ENCODE measurements at regions not wholly inside any gene's neighbourhood (a gene's known extent, or its start where the extent isn't known, plus 50 kb on each side); places are given as distances from the start of the nearest gene placed in this dataset.

DNA sequence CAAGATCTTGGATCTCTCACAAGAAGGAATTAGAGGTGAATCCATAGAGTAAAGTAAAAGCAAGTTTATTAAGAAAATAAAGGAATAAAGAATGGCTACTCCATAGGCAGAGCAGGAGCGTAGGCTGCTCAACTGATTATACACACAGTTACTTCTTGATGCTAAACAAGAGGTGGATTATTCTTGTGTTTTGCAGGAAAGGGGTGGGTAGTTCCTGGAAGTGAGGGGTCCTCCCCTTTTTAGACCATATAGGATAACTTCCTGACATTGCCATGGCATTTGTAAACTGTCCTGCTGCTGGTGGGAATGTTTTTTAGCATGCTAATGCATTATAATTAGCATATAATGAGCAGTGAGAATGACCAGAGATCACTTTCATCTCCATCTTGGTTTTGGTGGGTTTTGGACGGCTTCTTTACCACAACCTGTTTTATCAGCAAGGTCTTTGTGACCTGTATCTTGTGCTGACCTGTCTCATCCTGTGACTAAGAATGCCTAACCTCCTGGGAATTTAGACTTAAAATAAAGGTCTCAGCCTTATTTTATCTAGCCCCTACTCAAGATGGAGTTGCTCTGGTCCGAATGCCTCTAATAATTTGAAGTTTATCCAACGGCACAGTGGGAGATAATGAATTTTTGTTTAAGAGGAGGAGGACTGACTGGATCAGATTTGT lies 165.7 kb upstream of the DMRT1 start:
- DNase-seq = no peak

DNA sequence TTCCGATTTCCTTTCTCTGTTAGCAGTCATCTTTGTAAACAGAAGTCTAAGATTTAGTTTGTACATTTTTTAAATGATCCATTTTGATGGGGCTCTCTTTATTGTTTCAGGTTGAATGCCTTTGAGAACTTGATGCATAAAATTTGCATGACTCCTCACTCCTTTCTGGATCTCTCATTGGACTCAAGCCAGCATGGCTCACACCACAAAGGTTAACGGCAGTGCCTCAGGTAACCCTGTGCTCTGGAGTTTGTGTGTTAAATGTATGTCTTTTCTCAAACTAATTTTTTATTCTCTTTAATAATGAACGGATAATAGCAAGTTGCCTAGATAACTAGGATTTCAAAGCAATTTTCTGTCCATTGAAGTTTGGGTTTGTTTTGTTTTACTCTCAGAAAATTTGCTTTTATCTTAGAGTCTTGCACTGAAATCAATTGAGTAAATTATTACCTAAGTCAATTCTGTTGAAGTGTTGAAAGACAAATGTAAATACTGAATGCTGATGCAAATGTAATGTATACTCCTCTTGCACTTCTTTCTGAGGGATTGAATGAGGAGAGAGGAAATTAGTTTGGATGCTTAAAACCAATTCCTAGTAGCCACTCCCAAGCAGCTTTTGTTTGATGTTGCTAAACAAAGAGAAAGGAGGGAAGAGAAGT lies 164.6 kb upstream of the DMRT1 start:
- no peak for DNase-seq

DNA sequence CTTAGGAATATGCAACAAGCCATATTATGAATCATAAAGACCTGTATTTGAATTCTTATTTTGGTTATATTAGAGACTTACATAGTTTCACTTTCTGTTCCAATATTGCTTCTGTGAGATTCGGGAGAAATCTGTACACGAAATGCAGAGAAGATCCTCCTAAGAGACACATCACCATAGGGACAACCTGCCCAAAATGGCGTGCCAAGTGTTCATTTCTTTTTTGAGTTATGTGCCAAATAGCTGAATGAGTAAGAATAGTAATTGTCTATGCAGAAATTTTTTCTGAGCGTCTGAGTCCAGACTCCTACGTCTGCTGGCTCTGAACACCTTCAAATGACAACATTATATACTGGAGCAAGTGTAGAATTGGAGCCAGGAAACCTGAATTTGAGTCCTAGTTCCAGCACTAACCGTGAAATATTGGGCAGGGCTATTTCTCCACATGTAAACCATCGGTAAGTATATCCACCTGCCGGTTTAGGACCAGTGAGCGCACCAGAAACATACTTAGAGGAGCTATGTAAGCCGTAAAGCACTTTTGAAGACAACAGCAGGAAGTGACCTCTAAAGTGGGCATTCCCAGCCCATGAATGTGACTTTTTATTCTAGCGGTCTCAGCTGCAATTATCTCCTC lies 163.9 kb upstream of the DMRT1 start:
- no peak for DNase-seq

DNA sequence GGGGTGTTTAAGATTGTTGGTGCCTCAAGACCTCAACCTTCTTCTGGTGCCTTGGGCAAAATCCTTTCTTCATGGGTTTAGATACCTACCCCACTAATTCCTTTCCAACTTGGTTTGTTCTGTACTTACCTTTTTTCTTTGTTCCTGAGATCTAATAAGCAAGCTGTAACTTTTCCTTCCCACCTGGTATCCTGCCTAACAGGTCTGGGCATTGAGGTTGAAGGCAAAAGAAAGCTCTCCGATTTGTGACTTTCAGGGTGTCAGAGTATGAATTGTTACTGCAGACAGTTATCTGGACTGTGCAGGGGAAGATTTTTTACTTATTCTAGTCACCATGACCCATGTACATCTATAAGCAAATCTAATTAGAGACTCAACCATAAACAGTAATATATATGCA lies 162.6 kb upstream of the DMRT1 start:
- DNase-seq = no peak

DNA sequence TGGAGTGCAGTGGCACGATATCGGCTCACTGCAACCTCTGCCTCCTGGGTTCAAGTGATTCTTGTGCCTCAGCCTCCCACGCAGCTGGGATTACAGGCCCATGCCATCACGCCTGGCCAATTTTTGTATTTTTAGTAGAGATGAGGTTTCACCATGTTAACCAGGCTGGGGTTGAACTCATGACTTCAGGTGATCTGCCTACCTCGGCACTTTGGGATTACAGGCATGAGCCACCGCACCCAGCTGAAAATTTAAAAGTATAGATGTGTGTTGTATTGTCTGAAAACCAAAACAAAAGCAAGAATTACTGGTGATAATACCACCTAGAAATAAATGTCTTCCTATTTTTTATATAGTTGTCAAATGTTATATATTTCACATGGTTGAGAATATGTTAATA lies 162.0 kb upstream of the DMRT1 start:
- DNase-seq = no peak

DNA sequence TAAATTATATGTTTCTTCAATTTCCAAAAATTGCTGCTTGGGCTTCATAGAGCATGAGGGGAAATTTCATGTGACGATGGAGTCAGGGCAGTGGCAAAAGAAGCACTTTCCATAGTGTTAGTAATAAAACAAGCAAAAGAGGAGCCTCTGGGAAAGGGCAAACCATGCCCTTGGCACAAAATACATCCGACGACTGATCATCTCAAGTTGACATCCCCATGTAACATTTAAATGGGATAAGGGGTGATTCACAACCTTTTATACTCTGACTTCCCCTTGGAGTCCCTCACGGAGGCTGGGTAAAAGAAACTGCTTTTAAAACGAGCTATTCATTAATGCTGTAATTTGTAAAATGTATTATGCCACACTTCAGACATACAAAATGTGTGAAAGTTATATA lies 161.4 kb upstream of the DMRT1 start:
- DNase-seq = no peak

DNA sequence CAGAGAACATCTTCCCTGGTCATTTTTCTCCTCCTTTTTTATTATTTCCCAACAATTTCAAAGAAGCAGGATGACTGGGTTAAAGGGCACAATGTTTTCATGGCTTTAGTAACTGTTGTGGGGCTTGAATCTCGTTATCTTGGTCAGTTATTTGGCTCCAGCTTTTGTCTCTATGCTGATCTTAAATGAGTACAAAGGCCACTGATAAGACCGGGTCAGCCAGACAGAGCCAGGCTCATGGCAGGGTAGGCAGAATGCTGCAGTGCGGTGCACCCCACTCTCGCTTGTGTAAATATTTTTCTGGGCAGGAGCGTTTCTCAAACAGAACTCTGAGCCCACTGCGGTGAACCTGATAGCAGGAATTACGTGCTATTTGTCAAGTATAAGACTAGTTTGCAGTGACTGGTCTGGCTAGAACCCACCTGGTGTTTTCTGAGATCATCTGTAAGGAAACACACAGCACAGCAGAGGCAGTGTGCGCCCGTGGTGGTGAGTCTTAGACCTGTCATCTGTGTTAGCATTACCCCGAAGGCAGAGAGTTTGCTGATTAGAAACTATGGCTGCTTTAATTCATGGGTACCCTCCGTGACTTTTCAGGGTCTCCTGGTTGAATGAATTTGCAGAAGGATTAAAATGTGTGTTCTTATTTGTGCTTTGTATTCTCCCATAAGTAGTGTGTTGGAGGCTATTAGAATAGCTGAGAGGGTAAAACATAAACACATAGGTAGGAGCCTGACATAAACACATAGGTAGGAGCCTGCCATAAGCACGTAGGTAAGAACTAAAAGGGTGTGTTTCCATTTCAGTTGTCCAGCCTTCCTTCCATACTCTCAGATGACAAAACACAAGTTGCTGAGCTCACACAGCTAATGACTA lies 158.6 kb upstream of the DMRT1 start:
- no peak for DNase-seq

DNA sequence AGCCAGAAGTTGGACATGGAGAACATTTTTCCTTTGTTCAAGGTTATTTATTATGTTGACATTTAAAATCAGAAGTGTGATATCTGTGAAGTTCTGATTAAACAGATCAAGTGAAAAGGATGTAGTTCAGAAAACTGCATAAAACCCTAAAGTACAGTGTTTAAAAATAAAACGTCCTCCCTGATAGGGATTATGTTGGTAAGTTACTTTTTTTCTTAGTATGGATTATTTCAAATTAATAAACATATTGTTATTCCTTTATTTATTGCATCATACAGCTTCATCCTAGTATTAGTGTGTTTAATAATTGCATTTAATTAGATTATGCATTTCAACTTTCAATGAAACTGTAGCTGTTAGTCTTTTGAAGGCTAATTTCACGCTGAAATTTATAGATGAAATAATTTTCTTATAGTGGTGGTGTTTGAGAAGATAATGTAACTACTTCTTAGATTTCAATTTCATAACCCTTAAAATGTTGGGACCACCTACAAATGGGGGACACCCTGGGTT lies 157.9 kb upstream of the DMRT1 start:
- no peak for DNase-seq

DNA sequence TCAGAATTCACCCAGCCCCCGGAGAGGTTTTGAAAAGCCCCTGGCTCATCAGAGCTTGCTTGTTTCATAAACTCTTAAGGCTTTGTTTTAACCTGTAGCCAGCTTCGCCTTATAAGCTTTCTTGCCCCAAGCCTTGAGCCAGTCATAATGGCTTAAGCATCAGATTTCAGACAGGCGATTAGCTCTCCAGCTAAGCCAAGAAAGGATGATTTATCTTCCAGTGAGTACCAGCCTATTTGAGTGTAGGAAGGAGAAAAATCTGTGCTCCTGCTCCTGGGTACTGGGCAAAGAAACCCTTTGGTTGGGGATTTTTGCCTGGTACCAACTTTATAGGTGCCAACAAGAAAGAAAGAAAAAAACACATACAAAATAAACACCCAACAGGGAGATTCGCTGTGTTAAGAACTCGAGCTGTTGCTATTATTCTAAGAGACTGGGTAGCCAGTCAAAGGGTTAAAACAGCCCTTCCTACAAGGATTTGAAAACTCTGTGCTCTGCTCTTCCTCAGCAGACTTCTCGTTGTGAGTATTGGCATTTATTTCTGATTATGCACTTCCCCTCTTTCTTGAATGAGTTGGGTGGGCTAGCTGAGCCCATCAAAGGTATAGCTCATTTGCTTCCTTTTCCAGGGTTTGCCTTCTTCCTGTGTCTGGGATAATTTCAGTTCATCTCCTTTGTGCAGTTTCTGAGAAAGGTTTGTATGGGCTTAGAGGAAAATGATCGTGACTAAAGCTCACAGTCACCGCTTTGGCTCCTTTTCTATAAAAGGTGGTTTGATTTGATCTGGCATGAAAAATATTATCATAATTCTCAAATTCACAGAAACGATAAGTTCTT lies 157.2 kb upstream of the DMRT1 start:
- DNase-seq = no peak

DNA sequence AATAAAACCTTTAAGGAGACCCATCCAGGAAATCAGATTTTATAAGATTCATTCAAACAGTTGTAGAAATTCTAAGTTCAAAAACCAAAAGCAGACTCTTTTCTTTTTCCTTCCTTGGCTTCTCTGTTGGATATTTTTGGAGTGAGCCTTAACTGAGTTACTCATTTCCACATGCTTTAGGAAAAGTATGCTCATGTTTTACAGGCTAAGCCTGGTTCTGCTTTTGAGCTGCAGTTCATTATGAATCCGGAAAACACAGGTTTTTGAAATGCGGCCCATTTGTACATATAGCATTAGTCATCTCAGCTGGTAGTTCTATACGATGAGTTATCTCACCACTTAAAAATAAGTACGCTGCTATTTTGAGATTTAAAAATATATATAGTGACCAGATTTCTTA lies 156.6 kb upstream of the DMRT1 start:
- DNase-seq = no peak

DNA sequence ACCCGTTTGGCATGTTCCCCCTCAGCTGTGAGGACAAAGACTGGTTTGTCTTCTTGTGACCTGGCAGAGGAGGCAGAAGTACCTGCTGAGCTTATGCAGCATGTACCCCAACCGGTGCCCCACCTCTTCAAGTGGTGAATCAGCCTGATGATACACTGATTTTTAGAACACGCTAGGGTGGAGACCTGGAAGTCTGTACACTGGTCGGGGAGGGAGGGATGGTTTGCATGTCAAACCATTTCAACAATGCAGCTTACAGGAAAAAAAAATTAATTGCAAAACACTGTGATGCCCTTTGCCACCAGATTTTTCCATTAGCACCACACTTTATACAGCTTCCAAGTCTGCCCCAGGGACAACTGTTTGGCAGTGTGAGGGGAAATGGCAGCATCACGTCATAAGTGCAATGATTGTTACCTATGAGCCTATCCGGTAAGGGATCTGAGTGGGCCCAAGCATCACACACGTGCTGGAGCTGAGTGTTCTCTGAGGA lies 155.1 kb upstream of the DMRT1 start:
- DNase-seq = no peak

DNA sequence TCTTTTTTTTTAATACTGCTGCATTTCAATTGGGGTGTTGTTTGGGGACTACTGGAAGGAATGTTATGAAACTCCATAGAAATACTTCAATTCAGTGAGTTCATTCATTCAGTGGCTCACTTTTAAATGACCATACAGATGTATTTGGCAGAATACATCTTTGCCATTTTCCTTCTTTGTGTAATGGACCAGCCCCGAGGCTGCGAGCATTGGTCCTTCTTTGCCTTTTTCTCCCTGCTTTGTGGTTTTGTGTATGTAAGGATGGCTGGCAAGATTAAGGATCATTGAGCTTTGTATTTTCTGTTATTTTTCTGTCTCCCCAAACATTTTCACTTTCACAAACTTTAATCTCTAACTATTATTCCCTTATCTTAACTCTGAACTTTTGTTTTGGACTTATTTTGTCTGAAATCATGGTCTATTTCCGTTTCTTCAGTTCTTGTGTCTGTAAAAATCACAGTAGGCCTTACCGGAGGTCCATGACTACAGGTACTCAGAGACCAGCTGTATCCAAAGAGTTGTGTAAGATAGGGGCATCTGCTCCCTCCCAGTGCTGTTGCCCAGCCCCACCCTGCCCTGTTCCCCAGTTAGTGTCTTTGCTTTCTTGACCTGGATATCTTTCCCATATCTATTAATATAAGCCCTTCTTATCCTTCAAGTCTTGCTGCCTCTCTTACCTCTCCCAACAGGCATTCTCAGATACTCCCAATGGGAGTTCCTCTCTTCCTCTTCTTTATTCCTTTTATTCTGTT lies 154.3 kb upstream of the DMRT1 start:
- no peak for DNase-seq

DNA sequence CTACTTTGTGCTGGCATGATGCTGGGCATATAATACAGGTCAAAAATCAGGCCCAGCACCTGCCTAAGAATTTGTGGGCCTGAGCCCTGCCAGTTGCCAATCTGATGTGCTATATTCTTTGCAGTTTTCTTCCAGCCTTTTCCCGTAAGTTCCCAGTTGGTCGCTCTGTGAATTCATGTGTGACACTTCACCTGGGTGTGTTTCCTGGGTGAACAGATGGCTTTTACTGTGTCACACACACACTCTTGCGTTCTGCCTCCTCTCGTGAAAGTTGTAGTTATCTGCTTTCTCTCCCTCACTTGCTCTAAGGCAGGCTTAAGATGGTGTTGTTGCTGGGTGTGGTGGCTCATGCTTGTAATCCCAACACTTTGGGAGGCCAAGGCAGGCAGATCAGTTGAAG lies 153.5 kb upstream of the DMRT1 start:
- no peak for DNase-seq

DNA sequence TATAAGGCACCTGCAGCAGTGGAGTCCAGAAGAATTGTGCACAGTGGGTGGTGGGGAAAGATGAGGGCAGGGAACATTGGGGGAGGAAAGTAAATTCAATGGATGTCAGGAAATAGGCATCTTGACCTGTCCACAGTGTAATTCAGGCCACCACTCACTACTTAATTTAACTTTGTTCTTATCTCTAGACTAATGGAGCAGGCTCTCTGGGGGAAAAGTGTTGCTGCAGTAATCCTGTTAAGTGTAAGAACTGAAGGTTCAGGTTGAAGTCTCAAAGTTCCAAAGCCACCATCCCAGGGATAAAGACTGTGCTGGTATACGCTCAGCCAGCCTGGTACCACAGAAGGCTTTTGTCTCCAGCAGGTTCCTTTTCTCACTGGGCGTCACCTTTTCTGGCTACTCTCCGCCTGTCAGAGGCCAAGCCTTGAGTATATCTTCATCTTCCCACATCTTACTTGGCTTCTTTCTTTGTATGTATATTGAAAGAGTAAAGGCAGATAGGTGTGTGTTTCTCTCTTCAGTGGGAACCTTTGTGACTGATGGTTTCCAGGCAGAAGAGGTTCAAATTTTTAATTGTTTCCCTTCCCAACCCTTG lies 150.9 kb upstream of the DMRT1 start:
- no peak for DNase-seq

DNA sequence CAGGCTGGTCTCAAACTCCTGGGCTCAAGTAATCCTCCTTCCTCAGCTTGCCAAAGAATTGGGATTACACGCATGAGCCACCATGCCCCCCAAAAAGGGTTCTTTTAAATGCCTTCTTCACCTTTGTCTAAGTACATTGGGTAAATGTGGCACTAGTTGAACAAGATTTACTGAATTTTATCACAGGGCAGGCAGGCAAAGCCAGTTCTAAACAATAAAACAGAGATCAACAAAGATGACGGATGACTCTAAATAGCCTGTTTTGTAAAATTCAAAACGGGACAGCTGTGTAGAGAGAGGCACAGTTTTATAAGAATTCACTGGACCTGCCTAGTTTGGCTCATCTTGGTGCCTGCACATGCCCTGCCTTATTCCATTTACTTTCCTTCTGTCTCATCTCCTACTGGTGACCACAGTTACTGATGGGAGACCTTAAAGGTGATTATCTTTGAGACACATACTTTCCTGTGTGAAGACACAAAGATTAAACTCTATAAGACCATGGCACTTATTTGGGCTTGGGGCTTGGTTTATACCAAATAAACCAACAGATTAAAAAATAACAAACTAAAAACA lies 149.6 kb upstream of the DMRT1 start:
- DNase-seq = no peak

DNA sequence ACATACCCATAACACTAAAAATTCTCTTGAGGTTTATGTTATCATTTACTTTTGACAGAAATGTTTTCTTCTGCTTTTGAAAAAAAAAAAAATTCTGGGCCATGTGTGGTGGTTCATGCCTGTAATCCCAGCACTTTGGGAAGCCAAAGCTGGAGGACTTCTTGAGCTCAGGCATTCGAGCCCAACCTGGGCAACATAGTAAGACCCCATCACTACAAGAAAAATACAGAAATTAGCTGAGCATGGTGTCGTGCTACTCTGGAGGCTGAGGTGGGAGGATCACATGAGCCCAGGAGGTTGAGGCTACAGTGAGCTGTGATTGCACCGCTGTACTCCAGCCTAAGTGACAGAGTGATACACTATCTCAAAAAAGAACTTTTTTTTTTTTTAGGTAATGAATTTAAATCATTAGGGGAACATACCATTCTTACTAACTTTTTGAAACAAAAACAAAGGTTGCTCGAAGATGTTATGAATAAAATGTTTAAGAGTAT lies 148.8 kb upstream of the DMRT1 start:
- no peak for DNase-seq

DNA sequence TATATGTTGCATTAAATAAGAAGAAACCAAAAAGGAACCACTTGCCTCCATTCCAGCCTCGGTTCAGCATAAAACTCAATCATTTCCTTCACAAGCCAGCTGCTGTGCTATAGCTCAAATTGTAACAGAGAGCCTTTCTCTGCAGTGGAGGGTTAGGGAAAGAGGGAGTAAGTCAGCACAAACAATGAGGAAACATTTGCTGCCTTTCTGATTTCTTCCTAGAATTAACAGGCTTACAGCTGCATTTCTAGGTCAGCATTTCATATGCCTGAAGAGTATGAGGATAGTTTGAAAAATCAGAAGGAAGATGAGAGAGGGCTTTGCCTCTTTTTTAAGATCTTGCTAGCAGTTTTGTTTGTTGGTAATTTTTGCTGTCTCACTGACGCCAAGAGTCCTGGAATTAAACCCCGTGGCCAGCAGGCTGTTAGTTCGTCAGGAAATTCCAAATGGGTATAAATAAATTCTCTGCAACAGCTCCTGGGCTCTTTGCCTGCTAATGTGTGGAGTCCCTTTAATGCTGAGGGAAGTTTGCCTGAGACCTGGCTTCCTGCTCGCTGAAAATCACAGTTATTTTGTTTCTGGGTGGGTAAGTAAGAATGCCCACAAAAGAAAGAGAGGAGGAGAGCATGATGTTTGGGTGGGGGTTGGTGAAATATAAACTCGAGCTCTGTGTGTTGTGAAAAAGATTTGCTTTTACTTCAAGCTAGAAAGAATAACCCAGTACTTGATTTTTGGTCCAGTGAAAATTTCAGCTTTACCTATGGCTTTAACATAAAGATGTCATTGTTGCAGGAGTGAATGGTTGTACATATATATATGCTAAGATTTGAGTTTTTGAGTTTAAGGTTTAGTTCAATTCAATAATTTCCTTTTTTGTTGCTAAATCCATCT lies 148.1 kb upstream of the DMRT1 start:
- no peak for DNase-seq

DNA sequence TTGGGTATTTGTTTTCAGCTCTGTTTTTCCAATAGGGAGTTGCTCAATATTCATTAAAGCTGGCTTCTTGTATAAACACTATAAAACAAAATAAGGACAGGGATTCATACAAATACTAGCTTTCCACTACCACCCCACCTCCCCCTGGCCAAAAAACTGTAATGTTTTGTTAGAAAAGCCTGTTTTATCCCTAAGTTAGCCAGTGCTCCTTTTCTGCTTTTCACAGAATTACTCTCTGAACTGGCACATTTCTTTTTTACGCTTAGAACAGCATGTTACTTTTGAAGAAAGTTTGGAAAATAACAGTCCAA lies 147.4 kb upstream of the DMRT1 start:
- no peak for DNase-seq

DNA sequence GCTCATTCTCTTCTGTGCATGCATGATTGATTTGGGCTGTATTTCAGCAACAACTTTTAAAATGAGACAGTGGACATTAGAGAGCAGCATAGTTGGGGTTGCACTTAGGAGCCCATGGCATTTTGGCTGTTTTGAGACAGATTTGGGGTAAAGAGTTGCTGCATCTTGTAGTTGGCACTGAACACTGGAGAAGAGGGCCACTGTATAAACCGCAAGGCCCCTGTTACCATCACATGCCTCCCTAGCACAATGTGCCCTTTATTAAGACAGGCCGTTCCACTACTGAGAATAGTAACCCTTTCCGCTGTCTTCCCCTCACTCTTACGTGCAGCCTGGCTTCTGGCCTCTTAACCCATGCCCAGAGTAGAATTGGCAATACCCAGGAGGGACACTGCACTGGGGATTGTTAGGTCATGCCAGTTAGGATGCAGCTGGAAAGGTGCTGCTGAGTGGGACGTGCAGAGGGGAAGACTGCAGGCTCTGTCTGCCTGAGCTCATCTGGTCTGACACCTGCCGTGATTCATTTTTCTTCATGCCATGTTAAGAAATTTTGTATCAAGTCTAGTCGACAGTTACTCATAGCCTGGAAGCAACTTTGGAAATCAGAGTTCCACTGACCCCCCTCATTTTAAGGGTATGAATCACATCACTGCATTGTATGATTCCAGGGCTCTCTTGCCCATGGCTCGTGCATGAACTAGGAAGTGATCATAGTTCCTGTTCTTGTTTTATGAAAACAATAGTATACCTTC lies 146.9 kb upstream of the DMRT1 start:
- DNase-seq = no peak

All from NK-92 treated with Interleukin-12 subunit alpha and Interleukin-12 subunit beta, amount 100 ng/mL, for 24 hours (cell line).